ENCODE measurements at regions not wholly inside any gene's neighbourhood (a gene's known extent, or its start where the extent isn't known, plus 50 kb on each side); places are given as distances from the start of the nearest gene placed in this dataset.
"Not testable (repeated sequence)": the region's sequence is repeated elsewhere in the genome, so short reads cannot be mapped to it uniquely, and the experiment has no call there.

DNA sequence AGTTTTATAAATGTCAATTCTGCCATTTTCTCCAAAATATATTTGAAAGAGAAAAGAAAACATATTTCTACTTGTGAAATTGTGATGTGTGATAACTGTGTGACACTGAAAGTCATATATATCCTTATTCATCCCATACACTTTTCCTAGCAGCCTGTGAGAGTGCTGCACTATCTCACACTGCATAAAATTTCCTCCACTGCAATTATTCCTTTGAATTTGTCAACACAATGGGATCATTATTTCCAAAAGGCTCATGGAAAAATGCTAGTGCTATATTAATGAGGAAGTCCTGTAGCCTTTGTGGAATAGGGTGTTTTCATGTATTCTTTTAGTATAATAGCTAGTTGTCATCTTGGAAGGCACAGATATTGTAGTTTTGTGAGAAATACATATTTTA is 504.1 kb downstream of the RPL10L start:
- no peak for DNase-seq (ENCODE audit: low read depth, low spot score)

DNA sequence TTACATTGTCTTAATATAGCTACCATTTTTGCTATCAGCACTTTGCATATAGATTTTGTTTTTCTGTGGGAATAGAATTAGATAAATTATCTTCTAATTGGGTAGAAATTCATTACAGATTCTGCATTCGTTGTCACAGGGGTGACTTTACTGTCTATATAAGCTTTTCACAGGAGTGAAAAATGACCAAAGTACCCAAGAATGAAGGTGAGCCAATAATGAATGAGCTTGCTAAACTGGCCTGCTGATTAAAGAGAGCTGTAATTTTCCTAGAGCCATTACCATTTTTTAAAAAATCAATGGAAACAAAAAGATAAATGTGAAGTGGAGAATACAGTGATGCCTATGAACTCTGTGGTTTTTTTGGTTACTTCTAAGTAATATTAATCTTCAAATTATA is 504.6 kb downstream of the RPL10L start:
- DNase-seq (ENCODE audit: low read depth, low spot score), result no peak

DNA sequence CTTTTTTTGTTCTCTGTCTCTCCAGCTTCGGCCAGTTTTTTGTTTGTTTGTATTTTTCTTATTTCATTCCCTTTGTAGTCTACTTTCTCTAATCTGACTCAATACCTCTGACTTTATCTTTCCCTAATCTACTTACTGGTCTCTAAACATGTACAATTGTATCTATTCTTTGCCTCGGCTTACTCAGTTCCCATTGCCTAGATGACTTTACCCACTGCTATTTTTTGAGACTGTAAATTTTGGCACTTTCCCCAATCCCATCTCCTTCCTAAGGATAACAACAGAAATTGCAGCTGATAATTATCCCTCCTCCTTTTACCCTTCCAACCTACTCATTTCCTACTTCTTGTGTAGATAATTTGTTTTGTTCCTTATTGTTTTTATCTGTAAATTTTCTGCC is 511.1 kb downstream of the RPL10L start:
- no peak for DNase-seq (ENCODE audit: low read depth, low spot score)

GRCh38 chr14:46139649-46140048 is 511.9 kb downstream of the RPL10L start:
- no peak for DNase-seq (ENCODE audit: low read depth, low spot score)

DNA sequence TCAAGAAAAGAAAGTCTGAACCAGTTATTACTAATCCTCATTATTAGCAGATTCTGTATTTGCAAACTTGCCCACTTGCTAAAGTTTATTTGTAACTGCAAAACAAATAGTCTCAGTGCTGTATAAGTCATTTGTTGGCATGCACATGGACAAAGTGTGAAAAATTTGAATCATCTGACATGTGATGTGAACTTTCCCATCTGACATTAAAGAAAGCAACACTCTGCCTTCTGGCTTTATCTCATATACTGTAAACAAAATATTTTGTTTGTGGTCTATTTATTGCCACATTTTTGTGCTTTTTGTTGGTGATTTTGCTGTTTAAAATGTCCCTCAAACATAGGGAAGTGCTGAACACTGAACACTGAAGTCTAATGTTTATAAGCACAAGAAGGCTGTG is 513.8 kb downstream of the RPL10L start:
- no peak for DNase-seq (ENCODE audit: low read depth, low spot score)

- DNase-seq (ENCODE audit: low read depth, low spot score), result no peak
Measured at GRCh38 chr14:46136456-46136855, 515.1 kb downstream of the RPL10L start.

- DNase-seq (ENCODE audit: low read depth, low spot score), result no peak
Measured at GRCh38 chr14:46108228-46108627, 543.4 kb downstream of the RPL10L start.

GRCh38 chr14:46100901-46101300 is 550.7 kb downstream of the RPL10L start:
- not testable (repeated sequence) for DNase-seq (ENCODE audit: low read depth, low spot score)

DNA sequence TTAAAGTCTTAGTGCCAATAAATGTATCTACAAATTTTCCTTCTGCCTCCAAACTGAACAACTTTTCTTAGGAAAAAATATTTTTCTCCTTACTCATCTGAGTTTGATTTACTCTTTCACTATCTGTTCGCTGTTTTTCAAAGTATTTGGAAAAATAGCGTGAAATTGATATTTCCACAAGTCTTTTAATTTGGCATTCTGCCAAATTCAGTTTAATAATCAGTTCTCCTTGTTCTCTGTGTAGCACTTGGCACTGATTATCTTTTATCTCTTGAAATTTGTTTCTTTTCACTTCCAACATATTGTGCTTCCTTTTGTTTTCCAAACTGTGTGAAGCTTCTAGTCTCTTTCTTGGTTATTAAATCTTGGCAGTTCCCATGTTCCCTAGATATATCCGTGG is 559.8 kb downstream of the RPL10L start:
- no peak for DNase-seq (ENCODE audit: low read depth, low spot score)

DNA sequence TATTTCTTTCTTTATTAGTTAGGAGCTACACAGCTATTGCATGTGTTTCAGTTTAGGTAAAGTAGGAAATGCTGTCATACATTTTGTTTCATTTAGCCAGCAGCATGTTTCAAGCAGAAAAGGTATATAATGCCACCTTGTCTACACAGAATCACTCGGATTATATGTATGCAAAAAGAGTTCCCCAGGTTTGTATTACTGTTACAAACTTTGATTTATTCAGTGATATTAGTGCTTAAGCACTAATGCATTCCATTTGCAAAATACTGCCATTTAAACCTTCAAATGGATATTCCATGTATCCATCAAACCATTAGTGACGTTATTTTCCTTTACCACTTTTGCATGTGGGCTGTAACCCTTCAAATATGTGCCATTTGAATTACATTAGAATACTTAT is 564.0 kb downstream of the RPL10L start:
- DNase-seq (ENCODE audit: low read depth, low spot score), result no peak

DNA sequence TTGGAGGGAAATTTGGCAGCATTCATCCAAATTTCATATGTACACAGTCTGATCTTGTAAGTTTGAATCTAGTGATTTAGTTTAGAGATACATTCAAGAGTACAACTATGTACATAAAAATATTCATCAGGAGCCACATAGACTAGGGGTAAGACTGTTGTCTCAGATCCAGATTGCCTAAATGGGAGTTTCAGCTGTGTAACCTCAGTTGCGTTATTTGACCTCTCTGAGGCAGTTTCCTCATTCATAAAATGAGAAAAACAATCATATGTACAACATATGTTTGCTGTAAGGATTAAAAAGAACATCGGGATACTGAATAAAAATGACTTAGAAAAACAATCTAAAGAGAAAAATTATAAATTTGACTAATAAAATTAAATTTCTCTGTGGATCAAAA is 577.5 kb downstream of the RPL10L start:
- no peak for DNase-seq (ENCODE audit: low read depth, low spot score)

GRCh38 chr14:46063872-46064271 is 587.7 kb downstream of the RPL10L start:
- no peak for DNase-seq (ENCODE audit: low read depth, low spot score)

GRCh38 chr14:46058964-46059563 is 592.5 kb downstream of the RPL10L start:
- no peak for DNase-seq (ENCODE audit: low read depth, low spot score)

- no peak for DNase-seq (ENCODE audit: low read depth, low spot score)
Measured at GRCh38 chr14:46057799-46058198, 593.8 kb downstream of the RPL10L start.

- DNase-seq (ENCODE audit: low read depth, low spot score), result no peak
Measured at GRCh38 chr14:46054526-46054925, 597.1 kb downstream of the RPL10L start.

- DNase-seq (ENCODE audit: low read depth, low spot score), result no peak
Measured at GRCh38 chr14:46053221-46053620, 598.4 kb downstream of the RPL10L start.

DNA sequence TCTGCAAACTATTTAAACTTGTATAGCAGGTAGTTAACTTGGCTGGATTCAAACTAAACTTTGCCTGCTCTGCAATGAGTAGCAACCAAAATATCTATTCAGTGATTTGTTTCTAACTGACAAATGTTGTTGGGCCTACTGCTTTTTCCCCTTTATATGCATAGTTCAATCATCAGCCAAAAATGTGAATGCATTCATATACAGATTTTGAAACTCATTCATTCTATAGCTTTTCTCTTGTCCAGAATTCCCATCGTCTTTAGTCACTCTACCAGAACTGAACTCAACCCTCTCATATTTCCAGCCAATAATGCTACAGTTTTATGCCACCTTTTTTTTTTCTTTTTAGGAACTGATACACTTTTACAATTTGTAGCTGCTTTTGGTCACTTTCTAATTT is 599.8 kb downstream of the RPL10L start:
- no peak for DNase-seq (ENCODE audit: low read depth, low spot score)

DNA sequence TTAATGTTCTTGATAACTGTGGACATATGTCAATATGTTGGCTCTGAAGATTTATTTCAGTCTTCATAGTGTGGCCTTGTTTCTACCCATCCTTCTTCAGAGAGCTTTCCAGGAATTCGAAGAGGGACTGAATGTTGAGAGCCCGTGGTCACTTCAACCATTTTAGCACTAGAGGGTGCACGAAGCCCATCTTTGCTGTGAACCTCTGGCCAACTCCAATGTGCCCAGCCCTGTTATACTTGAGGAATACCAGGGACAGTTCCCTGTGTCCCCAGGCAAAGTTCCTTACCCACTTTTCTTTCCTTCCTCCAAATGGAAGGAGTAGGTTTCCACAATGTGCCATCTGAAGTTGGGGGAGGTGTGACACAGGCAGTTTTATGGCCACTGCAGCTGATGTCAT is 603.5 kb downstream of the RPL10L start:
- DNase-seq (ENCODE audit: low read depth, low spot score), result peak; percentile 59

- no peak for DNase-seq (ENCODE audit: low read depth, low spot score)
Measured at GRCh38 chr14:46036099-46036498, 615.5 kb downstream of the RPL10L start.

DNA sequence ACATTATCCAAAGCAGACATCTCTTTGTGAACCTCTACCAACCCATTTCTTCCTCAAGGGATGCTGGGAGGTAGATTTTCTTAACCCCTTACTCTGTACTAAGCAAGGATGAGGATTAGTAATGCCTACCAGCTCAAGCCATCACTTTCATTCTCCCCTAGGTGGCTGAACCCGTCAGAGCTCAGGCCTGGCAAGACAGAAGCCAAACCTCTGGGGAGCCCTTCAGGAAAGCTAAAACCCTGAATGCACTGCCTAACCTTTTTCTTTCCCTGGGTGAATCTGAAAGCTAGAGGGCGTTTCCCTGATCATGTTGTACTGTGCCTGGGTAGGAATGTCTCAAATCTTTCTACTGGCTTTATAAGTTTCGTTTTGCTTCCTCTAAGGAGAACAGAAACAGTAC is 617.3 kb downstream of the RPL10L start:
- peak; percentile 28 for DNase-seq (ENCODE audit: low read depth, low spot score)

GRCh38 chr14:46018846-46019420 is 632.6 kb downstream of the RPL10L start:
- no peak for DNase-seq (ENCODE audit: low read depth, low spot score)

- DNase-seq (ENCODE audit: low read depth, low spot score), result no peak
Measured at GRCh38 chr14:46008348-46008747, 643.2 kb downstream of the RPL10L start.

- DNase-seq (ENCODE audit: low read depth, low spot score), result no peak
Measured at GRCh38 chr14:45998554-45998953, 653.0 kb downstream of the RPL10L start.

- no peak for DNase-seq (ENCODE audit: low read depth, low spot score)
Measured at GRCh38 chr14:45990252-45990651, 661.3 kb downstream of the RPL10L start.
